ENCODE measurements at regions not wholly inside any gene's neighbourhood (a gene's known extent, or its start where the extent isn't known, plus 50 kb on each side); places are given as distances from the start of the nearest gene placed in this dataset.

DNA sequence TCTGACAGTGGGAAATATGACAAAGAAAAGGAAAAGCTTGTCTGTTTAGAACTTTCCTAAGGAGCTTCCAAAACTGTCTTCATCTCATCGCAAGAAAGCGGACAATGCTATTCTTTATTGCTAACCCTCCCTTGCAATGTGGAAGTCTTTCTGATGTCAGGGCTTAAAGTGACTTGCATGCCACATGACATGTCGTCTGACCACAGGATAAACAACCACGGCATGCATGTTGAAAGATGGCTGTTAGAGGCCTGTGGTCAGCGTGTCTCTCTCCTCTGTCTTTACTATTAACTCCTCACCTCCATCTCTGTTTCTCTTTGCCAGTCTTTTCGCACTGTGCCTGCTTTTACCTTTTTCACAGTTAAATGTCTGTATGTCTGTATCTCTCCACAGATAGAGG, 389.8 kb downstream of the LNPK start:
- Mint-ChIP-seq H3K9me3 (ENCODE audit: low read depth) (peaks cover 2% of the 10 kb centered on the region), H3K36me3 (ENCODE audit: insufficient read depth) (peaks cover 3% of the 10 kb centered on the region), H3K27ac (no peak overlapping the region), H3K4me3 (ENCODE audit: low read depth) (no peak overlapping the region), H3K27me3 (no peaks in the 10 kb centered on the region), H3K4me1 (ENCODE audit: low read depth) (peaks cover 2% of the 10 kb centered on the region)
- DNase-seq (ENCODE audit: low spot score, unreplicated experiment), result no peak
- no peak for TF ChIP-seq CTCF (IDR thresholded peaks at IDR 0.05; ENCODE audit: unreplicated experiment)

GRCh38 chr2:175606010-175606841, 395.8 kb downstream of the LNPK start:
- no peak for TF ChIP-seq CTCF (IDR thresholded peaks at IDR 0.05; ENCODE audit: unreplicated experiment)
- Mint-ChIP-seq H3K9me3 (ENCODE audit: low read depth) (peaks cover 3% of the 10 kb centered on the region), H3K36me3 (ENCODE audit: insufficient read depth) (peaks cover 4% of the 10 kb centered on the region), H3K27ac (peak overlapping the region; percentile 85), H3K4me3 (ENCODE audit: low read depth) (peak overlapping the region; percentile 30), H3K27me3 (no peaks in the 10 kb centered on the region), H3K4me1 (ENCODE audit: low read depth) (peaks cover 21% of the 10 kb centered on the region)
- DNase-seq (ENCODE audit: low spot score, unreplicated experiment), result no peak

DNA sequence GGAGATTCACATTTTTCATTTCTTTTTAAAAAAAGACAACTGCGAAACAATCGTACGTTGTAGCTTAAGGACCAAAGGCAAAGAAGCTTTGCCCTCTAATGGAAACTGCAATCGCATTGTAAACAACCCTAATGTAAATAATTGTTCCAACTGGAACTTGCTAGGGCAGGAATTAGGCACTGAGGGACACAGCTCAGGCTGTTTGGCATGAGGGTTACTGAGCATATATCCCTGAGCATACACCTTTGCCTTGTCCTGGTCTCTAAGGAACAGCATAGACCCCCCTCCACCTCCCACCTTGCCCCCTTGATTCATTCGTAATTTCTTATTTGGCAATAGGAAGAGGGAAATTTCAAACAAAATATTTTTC, 396.4 kb downstream of the LNPK start:
- Mint-ChIP-seq H3K9me3 (ENCODE audit: low read depth) (peaks cover 3% of the 10 kb centered on the region), H3K4me3 (ENCODE audit: low read depth) (peak overlapping the region; percentile 30), H3K27ac (peak overlapping the region; percentile 85), H3K4me1 (ENCODE audit: low read depth) (peaks cover 21% of the 10 kb centered on the region), H3K27me3 (no peaks in the 10 kb centered on the region), H3K36me3 (ENCODE audit: insufficient read depth) (peaks cover 4% of the 10 kb centered on the region)
- no peak for TF ChIP-seq CTCF (IDR thresholded peaks at IDR 0.05; ENCODE audit: unreplicated experiment)
- DNase-seq (ENCODE audit: low spot score, unreplicated experiment), result no peak

DNA sequence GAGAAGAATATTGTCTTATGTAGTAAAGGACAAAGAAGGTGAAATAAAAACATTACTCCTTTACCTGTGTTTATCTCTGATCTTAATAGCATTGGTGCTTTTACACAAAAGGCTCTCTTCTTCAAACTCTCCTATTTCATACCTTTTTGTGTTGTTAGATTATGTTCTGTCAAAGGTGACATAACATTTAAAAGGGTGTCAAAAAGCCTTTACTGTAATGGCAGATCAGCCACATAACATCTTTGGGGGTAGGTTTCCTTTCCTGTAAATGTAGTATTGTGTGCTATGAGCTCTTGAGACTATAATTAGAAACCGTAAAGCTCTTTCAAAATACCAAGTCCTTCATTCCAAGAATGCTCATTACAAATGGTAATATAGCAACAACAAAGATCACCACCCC, 400.1 kb downstream of the LNPK start:
- DNase-seq (ENCODE audit: low spot score, unreplicated experiment), result no peak
- H3K9me3 Mint-ChIP-seq (ENCODE audit: low read depth), result peaks cover 3% of the 10 kb centered on the region
- no peak overlapping the region for H3K27ac Mint-ChIP-seq
- TF ChIP-seq CTCF (IDR thresholded peaks at IDR 0.05; ENCODE audit: unreplicated experiment), result no peak
- H3K36me3 Mint-ChIP-seq (ENCODE audit: insufficient read depth), result peaks cover 1% of the 10 kb centered on the region
- no peak overlapping the region for H3K4me3 Mint-ChIP-seq (ENCODE audit: low read depth)
- H3K27me3 Mint-ChIP-seq, result no peaks in the 10 kb centered on the region
- peaks cover 25% of the 10 kb centered on the region for H3K4me1 Mint-ChIP-seq (ENCODE audit: low read depth)

DNA sequence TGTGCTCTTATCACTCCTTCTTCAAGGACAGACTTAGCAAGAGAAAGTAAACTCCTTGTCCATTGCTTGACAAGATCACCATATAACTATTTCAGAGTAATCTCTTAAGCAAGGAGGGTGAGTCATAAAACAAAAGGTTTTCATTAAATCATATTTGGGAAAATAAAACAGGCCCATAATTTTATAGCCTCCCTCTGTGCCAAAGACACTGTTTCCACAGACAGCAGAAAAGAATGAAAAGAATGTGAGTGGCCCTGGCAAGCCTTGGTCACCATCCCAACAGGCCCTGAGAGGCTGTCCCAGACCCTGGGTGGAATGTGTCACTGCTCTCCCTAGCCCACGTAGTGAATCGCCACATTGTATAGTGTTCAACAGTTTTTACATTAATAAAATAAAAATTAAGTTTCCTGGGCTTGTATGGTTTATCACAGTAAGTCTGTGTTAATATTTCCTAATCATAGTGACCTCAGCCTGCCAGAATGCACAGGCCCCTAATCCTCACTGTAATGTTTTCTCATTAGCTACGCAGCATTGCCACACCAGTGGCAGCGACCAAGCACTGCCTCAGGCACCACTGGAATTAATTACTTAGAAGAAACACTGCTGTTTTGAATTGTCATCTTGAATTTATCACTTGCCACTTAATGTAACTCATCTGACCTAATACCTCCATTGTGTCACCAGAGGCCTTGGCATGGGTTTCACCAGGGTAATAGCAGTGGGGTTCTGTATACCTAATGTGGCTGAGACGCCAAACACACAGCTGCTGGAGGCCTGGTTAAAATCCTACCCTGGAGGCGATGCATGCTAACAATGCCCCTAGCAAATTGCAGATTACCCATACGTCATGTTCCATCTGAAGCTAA, 401.9 kb downstream of the LNPK start:
- H3K36me3 Mint-ChIP-seq (ENCODE audit: insufficient read depth), result peaks cover 4% of the 10 kb centered on the region
- TF ChIP-seq CTCF (IDR thresholded peaks at IDR 0.05; ENCODE audit: unreplicated experiment), result no peak
- no peaks in the 10 kb centered on the region for H3K27me3 Mint-ChIP-seq
- H3K27ac Mint-ChIP-seq, result no peak overlapping the region
- no peak for DNase-seq (ENCODE audit: low spot score, unreplicated experiment)
- no peak overlapping the region for H3K4me3 Mint-ChIP-seq (ENCODE audit: low read depth)
- H3K9me3 Mint-ChIP-seq (ENCODE audit: low read depth), result peaks cover 3% of the 10 kb centered on the region
- peaks cover 9% of the 10 kb centered on the region for H3K4me1 Mint-ChIP-seq (ENCODE audit: low read depth)

All from progenitor cell of endocrine pancreas (in vitro differentiated cells).